ENCODE measurements at regions not wholly inside any gene's neighbourhood (a gene's known extent, or its start where the extent isn't known, plus 50 kb on each side); places are given as distances from the start of the nearest gene placed in this dataset.
"Not testable (repeated sequence)": the region's sequence is repeated elsewhere in the genome, so short reads cannot be mapped to it uniquely, and the experiment has no call there.

DNA sequence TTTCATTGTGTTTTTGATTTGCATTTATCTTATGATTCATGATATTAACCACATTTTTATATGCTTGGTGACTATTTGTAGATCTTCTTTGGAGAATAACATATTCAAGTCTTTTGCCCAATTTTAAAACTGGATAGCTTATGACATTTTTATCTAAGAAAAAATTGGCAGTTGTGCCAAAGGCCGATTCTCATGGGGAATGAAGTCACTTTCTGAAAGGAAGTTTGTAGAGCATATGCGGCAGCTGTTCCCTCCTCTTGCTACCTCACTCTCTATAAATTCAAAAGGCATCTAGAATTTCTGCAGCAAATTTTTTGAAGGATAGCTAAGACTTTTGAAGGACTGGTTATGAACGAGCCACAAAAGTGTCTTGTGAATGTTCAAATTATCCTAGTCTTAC lies 2353.5 kb downstream of the ARAP2 start:
- DNase-seq, result no peak

DNA sequence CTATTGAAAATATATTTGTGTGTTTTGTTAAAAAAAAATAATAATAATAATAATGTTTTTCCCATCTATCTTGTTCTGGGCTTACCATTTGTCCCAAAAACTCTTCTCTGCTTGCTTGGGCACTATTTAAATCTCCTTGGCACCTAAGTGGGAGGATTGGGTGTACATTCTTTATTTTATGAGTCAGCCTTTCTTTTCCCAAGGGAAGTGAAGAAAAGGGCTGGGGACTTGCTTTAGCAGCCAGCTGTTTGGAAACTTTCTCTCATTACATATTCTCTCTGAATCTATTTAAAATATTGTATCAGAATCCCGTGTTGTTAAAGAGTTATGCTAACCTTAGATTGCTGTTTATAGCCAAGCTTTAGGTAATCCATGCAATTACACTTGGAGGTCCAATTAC lies 2332.4 kb downstream of the ARAP2 start:
- no peak for DNase-seq

DNA sequence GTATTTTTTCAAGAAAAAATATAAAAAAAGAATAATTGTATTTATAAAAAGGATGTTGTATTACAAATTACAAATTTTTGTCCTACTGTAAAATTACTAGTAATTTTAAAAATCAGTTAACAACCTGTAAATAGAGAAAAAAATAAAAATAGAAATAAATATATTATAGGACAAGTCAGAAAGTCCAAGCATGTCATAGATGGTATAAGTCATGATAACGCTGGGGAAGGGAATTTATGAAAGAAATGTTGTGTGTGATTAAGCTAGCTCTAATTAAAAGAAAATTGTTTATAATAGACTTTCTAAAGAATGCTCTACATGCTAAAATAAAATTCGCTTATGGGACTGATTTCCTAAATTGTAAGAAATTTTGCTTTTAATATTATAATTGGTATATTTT lies 2329.9 kb downstream of the ARAP2 start:
- DNase-seq, result no peak

DNA sequence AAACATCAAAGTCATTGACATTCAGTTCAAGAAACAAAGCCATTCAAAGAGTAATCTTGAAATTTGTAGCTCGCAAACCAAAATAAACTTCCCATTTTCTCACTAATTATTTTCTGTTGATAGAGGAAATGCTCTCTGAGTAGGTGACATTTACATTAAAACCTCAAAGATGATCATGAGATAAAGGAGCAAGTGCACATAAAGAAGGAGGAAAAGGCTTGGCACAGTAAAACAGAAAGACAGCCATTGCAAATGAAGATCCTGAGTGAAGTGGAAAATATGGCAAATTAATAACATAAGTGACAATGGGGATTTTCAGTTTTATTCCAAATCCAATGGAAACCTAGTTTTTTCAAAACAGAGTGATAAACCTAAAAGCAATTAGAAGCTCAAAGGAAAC lies 2320.8 kb downstream of the ARAP2 start:
- DNase-seq, result no peak

DNA sequence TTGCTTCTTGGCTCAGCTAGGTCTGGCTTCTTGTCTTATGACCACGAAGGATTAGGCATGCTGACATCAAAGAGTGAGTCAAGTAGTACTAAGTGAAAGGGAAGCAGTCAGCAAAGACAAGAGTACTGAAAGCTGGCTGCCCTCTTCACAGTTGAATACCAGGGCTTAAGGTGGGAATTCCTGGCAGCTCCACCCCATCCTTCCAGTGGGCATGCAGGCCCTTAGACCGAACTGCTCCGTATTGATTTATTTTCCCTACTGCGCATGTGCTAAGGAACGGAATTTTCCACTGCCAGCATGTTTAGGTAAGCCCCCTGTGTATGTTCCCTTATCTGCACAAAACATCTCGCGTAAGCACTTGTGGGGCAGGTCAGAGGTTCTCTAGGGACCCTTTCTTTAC lies 2320.1 kb downstream of the ARAP2 start:
- DNase-seq, result no peak

DNA sequence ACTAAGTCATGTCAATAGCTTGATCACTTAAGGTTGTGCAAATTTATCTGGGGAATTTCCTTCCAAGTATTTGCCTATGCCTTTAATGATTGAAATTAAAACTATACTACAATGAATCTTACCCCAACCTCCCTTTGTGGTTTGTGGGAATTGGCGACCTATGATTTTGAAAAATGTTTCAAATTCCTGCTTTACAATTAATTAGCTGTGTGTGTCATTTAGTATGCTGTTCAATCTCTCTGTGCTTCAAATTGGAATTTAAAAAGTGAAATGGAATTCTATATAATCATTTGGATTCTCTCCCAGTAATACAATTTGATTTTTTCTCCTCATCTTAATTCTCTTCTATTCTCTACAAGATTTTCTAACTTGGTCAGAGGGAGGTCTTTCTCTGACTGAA lies 2319.5 kb downstream of the ARAP2 start:
- no peak for DNase-seq

DNA sequence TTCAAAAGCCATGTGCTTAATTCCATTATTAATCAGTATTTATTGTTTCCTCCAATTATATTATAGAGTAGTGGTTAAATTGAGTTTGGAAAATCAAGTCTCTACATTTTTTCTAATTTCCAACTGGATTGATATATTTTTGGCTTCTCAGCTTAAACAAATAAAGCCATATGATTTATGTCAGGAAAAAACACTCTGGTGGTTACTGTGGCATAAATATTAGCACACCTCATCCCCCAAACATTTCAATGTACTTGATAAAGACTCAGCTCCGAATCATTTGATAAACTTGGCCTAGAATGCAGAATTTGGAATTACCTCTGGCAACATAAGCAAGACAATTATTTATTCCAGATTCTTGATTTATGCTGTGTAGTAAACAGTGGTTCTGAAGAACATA lies 2313.8 kb downstream of the ARAP2 start:
- DNase-seq, result no peak

DNA sequence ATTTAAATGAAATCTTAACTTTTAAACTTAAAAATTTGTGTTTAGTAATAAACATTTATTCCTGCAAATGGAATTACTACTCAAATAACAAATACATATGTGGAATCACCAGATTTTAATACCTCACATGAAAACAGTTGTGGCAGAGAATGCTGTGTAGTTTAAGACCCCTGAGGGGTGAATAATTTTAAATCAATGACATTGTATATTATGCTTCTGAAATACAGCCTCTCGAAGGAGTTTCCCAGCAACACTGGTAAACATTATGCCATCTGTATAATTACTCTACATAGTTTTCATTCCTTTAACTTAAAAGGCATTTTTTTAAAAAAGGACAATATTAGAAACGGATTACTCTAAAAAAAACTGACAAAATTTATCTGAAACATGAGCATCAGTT lies 2313.3 kb downstream of the ARAP2 start:
- DNase-seq, result no peak

DNA sequence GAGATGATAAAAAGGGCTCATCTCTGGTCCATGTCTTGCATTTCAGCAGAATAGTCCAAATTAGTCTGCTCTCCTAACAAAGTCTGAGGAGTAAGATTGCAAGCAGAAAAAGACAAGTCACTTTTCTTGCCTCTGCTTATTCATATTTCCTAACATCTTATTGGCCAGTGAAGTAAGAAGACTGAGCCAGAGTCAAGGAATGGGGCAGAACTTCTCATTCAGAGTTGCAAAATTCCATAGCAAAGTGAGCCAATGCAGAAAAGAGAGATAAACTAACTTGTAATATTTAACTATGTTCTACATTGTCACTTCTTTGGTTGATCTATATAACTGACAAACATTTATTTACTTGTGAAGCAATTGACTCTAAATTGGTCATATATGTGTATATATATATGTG lies 2304.0 kb downstream of the ARAP2 start:
- DNase-seq, result no peak

DNA sequence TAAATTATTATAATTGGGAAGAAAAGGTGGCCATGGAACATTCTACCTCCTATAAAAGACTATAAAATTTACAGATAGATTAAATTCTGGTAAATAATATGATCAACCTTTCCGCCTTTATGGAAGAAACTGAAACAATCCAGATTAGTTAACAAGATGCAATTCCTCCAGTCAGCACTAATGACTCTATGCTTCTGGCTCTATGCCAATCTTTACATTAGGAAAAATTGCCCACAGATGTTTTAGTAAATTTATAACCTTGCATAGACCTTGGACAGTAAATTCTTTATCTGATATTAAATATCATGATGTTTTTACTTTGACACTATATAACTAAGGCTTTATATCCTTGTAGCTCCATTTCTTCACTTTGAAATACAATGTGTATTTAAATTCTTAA lies 2302.5 kb downstream of the ARAP2 start:
- no peak for DNase-seq

DNA sequence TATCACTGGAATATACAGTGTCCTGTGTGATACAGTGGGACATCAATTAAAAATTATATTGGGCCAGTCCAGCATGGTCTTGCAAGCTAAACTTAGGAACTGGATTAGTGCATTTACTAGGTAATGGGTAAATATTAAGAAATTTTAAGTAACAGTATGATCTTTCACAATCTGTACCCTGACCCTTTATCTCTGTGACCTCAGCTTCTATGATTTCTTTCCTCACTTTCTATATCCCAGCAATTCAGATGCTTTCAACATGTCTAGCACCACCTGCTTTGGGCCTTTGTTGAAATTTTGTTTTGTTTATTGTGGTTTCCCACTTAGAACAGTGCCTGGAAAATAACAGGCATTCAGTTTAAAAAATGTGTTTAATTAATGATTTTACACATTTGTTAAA lies 2295.4 kb downstream of the ARAP2 start:
- no peak for DNase-seq

DNA sequence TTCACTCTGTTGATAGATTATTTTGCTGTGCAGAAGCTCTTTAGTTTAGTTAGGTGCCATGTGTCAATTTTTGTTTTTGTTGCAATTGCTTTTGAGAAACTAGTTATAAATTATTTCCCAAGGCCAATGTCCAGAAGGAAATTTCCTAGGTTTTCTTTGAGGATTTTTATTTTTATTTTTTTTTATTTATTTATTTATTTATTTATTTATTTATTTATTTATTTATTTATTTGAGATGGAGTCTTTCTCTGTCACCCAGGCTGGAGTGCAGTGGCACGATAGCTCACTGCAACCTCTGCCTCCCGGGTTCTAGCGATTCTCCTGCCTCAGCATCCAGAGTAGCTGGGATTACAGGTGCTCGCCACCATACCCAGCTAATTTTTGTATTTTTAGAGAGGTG lies 2290.5 kb downstream of the ARAP2 start:
- DNase-seq, result not testable (repeated sequence)

DNA sequence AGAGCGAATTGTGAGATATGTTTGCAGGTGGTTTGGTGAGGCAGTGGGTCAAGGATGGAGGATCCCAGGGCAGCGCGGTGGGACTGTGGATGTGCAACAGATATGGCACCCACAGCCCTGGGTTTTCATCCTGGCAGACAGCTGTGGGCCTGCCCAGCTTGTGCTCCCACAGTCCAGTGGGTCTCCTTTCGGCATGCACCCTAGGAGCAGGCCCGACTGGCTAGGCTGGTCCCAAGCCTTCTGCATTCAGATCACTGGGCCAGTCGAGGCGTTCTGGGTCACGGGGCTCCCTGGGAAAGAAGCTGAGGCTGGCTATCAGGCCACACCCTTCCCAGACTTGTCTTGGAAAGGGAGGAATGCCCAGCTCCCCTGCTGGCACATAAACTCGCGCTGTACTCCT lies 2289.6 kb downstream of the ARAP2 start:
- DNase-seq, result no peak

DNA sequence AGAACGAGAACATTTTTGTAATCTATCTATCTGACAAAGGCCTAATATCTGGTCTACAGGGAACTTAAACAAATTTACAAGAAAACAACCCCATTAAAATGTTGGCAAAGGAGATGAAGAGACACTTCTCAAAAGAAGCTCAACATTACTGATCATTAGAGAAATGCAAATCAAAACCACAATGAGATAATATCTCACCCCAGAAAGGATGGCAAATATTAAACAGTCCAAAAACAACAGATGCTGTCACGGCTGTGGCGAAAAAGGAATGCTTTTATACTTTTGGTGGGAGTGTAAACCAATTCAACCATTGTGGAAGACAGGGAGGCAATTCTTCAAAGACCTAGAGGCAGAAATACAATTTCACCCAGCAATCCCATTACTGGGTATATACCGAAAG lies 2284.8 kb downstream of the ARAP2 start:
- DNase-seq, result no peak

DNA sequence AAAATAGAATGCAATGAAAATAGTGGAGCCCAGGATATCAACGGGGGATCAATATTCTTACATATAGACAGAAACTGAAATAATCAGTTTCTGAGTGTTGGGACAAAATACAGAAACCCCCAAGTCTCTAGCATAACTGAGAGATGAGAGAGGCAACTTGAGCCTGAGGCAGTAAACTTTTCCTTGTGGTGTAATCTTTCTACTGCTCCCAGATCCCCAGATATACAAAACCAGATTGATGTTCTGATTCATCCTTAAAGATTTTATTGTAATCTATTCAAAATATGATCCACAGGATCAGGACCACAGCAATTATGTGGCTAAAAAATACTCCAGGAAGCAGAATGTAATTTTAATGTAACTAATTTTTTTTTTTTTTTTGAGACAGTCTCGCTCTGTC lies 2282.6 kb downstream of the ARAP2 start:
- no peak for DNase-seq

DNA sequence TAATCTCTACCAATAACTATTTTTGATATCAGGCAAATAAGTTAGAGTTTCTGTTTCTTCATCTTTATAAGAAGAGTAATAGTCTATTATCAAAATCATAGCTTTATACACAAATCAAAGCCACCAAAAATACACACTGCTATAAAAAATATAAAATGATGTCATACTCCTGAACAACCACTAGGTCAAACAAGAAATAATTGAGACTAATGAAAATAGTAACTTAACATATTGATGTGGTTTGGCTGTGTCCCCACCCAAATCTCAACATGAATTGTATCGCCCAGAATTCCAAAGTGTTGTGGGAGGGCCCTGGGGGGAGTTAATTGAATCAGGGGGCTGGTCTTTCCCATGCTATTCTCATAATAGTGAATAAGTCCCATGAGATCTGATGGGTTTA lies 2277.5 kb downstream of the ARAP2 start:
- DNase-seq, result no peak

DNA sequence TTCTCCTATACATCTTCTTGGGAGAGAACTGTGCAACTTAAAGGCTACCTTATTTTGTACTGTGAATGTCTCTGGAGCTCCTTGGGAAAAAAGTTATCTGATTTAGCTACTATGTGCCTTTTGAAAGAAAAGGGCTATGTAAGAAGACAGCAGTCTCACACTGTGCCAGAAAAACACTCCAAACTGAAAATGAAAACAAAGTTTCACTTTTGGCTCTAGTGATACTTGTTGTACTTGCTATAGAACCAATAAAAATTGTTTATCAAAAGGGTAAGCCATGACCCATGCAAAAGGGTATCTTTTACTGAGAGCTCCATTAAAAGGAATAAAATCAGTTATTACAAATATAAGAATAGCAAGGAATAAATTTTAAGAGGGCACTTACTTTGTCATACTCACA lies 2270.0 kb downstream of the ARAP2 start:
- DNase-seq, result no peak

DNA sequence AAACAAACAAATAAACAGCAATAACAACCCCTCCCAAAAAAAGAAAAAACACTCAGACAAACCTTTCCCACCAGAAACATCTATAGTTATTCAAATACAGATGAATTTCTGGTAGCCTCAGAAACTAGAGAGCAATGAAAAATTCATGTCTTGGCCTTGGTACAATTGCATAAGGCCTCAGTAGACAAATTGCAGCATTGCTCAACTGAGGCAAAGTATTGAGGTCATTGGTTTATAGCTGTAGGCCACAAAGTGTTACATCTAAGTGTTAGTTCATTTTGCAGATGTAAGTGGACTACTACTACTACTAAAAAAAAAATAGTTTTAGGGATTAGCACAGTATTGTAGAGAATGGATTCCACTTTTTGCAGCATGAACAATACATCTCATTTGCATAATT lies 2268.3 kb downstream of the ARAP2 start:
- no peak for DNase-seq

DNA sequence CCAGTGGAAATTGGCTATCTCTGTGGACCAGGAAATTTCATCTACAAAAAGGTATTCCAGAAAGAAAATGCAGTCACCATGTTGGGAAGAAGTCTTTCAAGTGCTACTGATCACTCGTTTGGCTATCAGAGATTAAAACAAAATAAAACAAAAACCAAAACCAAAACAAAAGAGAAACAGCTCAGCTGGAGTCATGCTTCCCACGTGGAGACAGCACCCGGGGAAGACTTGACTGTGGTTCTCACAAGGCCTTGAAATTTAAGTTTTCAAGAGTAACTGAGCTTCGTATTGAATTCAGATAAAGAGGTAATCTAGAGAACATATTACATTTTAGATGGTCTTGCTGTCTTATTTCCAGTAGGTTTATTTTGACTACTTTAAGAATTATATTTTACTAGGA lies 2264.5 kb downstream of the ARAP2 start:
- DNase-seq, result not testable (repeated sequence)

DNA sequence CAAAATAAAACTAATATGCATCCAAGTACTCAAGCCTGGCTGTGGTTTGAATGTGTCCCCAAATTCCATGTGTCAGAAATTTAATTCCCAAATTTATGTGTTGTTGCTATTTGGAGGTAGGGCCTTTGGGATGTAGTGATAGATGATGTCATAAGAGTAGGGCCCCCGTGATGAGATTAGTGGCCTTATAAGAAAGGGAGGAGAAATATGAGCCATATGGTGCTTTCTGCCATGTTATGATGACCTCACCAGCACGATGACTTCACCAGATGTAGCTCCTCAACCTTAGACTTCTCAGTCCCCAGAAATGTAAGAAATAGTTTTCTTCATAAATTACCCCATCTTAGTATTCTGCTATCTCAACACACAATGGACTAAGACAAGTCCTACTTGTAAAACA lies 2264.0 kb downstream of the ARAP2 start:
- DNase-seq, result no peak

DNA sequence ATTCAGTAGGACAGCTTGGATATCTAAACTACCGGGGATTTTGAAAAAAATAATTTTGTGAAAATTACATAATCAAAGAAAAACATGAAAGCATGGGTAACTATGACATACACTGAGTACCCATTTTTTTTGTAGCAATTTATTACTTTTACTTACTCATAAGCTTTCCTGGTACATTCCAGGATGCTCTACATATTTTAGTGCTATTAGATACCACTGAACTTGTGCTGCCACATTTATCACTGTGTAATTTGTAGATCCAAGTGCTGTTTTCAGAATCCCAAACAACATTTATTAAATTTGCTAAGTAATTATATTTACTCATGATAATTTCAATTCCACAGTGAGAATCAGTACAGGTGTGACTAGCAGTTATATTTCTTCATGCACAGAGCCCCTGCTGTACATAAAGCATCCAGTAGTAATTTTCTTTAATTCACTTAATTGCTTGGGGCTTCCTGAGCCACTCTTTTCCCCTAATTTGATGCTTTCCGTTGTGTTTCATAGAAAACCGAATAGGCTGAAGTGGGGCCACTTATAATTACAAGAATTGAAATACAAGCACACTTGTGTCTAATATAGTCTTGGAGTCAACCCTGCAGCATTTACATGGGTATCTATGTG lies 2254.4 kb downstream of the ARAP2 start:
- no peak for DNase-seq

DNA sequence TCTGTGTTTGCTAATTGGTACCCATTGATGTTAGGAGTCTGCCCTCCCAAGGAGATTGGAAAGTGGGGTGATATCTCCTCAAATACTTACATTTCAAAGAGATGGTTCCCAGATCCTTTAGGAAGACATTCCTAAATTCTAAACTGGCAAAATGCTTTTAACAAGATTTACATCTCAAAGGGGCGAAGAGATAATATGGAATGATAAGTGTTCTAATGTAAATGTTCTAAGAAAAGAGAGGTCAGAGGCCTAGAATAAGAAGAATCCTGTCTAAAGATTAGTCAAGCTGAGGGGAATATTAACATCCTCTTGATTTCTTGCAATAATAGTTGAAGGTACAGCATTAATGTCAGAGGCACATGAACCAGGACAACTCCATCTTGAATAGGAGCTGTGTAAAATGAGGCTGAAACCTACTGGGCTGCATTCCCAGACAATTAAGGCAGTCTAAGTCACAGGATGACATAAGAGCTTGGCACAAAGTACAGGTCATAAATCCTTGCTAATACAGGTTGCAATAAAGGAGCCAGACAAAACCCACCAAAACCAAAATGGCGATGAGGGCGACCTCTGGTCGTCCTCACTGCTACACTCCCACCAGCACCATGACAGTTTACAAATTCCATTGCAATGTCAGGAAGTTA lies 2248.1 kb downstream of the ARAP2 start:
- no peak for DNase-seq

DNA sequence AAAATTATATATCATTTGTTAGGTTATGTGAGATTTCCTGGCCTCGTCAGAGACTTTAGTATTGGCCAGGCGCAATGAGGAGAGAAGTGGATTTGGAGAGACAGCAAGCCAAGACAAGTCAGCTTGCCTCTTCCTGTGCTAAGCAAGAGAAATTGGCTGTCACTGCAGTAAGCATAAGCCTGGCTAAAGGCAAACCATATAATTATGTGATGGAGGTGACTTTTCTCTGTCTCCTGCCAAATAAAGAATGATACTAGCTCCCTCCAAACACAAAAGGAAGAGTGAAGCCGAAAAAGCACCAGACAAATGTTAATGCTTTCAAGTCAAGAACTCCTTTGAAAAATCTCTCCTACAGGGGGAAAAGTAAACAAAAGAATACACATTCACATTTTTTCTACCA lies 2246.0 kb downstream of the ARAP2 start:
- no peak for DNase-seq

DNA sequence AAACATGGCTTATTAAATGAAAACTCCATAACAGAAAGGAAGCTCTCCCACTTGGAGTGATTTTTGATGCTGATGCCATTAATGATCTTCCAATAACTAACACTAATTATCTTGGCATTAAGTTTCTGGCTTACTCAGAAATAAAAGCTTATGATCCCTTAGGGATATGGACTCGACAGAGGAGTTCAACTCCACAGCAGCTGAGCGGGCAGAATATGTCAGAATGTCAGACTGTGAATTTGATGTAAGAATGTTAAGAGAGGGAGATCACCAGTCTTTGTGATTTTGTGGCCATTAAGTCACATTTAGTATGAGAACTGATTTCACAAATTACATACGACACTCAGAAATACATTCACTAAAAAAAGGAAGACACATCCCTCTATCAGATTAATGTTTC lies 2244.0 kb downstream of the ARAP2 start:
- no peak for DNase-seq

DNA sequence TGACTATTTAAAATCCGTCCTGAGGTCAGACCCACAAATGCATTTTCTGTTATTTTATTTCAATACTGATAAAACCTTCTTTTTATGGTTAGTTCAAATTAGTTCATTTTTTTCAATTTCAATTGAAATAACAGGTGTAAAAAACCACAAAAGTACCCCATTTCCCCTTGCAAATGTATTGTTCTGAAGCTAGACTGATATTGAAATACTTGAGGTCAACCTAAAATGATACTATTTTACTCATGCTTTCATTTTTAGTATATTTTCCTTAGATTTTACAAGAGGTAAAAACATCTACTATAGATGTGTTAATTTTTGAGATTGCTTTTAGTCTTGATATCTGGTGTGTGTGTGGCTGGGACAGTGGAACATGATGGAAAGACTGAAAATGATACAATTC lies 2237.8 kb downstream of the ARAP2 start:
- DNase-seq, result not testable (repeated sequence)
